Loucy (cell line): ENCODE measurements at regions not wholly inside any gene's neighbourhood (a gene's known extent, or its start where the extent isn't known, plus 50 kb on each side); places are given as distances from the start of the nearest gene placed in this dataset.

ENCODE experiments used
- H2AFZ ChIP-seq: fragments of 200-600 bp; sonication (generic); 2 replicates; pipeline ENCODE4 v1.6.0; 2016; ENCODE audit warnings: antibody characterized with exemption, mild to moderate bottlenecking, low read length, moderate library complexity
- H3F3A ChIP-seq: fragments of 200-600 bp; 2 replicates; pipeline ENCODE4 v1.6.0; 2016; ENCODE audit warnings: antibody characterized with exemption, low read depth, mild to moderate bottlenecking
- H3K27me3 ChIP-seq: fragments of 200-600 bp; sonication (generic); 2 replicates; pipeline ENCODE4 v1.6.1; 2014; ENCODE audit warnings: low read length, mild to moderate bottlenecking; ENCODE audit not compliant: insufficient read depth, poor library complexity, severe bottlenecking
- H3K36me3 ChIP-seq: fragments of 200-600 bp; sonication (generic); 2 replicates; pipeline ENCODE4 v1.6.1; 2016; ENCODE audit warnings: low read length; ENCODE audit not compliant: insufficient read depth
- H3K4me1 ChIP-seq: fragments of 200-600 bp; sonication (generic); 2 replicates; pipeline ENCODE4 v1.5.1; 2014; ENCODE audit warnings: low read length, mild to moderate bottlenecking; ENCODE audit not compliant: insufficient read depth, poor library complexity, severe bottlenecking
- H3K4me2 ChIP-seq: fragments of 200-600 bp; sonication (generic); 2 replicates; pipeline ENCODE4 v1.6.0; 2014; ENCODE audit warnings: antibody characterized with exemption, low read length, low read depth, mild to moderate bottlenecking; ENCODE audit not compliant: poor library complexity, severe bottlenecking
- H3K4me3 ChIP-seq: fragments of 200-600 bp; sonication (generic); 2 replicates; pipeline ENCODE4 v1.5.1; 2014; ENCODE audit warnings: low read length, mild to moderate bottlenecking, mixed read lengths; ENCODE audit not compliant: poor library complexity, severe bottlenecking
- H3K79me2 ChIP-seq: fragments of 200-600 bp; sonication (generic); 2 replicates; pipeline ENCODE4 v1.6.1; 2014; ENCODE audit warnings: low read length; ENCODE audit not compliant: insufficient read depth
- H3K9ac ChIP-seq: fragments of 200-600 bp; sonication (generic); 2 replicates; pipeline ENCODE4 v1.6.0; 2014; ENCODE audit warnings: mild to moderate bottlenecking, low read depth, low read length, moderate library complexity; ENCODE audit not compliant: poor library complexity, severe bottlenecking
- H3K9me2 ChIP-seq: fragments of 200-600 bp; sonication (generic); replicated peaks from 2 replicates; pipeline ENCODE4 v1.6.1; 2016; ENCODE audit warnings: low read depth, low read length, mixed read lengths
- H3K9me3 ChIP-seq: fragments of 200-600 bp; sonication (generic); 2 replicates; pipeline ENCODE4 v1.6.1; 2014; ENCODE audit warnings: mild to moderate bottlenecking, antibody characterized with exemption, low read length, low read depth; ENCODE audit not compliant: insufficient read depth
- H4K20me1 ChIP-seq: fragments of 200-600 bp; sonication (generic); 2 replicates; pipeline ENCODE4 v1.6.0; 2014; ENCODE audit warnings: antibody characterized with exemption, low read length, mild to moderate bottlenecking; ENCODE audit not compliant: insufficient read depth, poor library complexity, severe bottlenecking
- EZH2phosphoT487 ChIP-seq: fragments of 200-600 bp; IDR thresholded peaks from 2 replicates; pipeline ENCODE4 v1.6.1; 2018; ENCODE audit warnings: antibody characterized with exemption, mild to moderate bottlenecking, moderate library complexity, borderline replicate concordance
- TF ChIP-seq, protein P1 (sequence below): fragments of 200-600 bp; sonication (generic); conservative IDR thresholded peaks from 2 replicates; pipeline ENCODE4 v1.5.1; 2014; ENCODE audit warnings: mild to moderate bottlenecking, antibody characterized with exemption, low read length

DNA sequence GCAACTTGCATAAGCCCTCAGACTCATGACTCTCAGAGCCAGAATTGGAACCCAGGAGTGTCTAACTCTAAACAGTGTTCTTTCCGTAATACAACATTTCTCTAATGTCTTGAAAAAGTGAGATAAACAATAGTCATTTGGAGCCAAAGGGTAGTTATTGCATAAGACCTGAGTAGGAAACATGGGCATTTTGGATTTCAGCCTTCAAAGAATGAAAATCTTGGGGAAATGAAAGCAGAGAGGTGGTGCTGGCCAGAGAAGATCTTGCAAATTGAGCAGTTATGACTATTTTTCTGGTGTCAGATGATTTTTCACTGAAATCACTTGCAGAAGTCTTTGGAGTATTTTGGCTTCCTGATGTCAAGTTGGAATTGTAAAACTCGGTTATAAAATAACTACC lies 379.4 kb downstream of the DIPK2A start:
- Histone ChIP-seq H3K79me2 (no peaks in the 10 kb centered on the region), H3K9ac (no peak overlapping the region), H3K27me3 (no peaks in the 10 kb centered on the region), H3K4me3 (no peak overlapping the region), H3K36me3 (no peaks in the 10 kb centered on the region), H3K9me2 (no peaks in the 10 kb centered on the region), H3K4me2 (no peak overlapping the region), H4K20me1 (no peaks in the 10 kb centered on the region), H2AFZ (no peak overlapping the region), H3K9me3 (no peaks in the 10 kb centered on the region), H3K4me1 (no peaks in the 10 kb centered on the region), H3F3A (no peaks in the 10 kb centered on the region)
- TF ChIP-seq, protein P1, sequence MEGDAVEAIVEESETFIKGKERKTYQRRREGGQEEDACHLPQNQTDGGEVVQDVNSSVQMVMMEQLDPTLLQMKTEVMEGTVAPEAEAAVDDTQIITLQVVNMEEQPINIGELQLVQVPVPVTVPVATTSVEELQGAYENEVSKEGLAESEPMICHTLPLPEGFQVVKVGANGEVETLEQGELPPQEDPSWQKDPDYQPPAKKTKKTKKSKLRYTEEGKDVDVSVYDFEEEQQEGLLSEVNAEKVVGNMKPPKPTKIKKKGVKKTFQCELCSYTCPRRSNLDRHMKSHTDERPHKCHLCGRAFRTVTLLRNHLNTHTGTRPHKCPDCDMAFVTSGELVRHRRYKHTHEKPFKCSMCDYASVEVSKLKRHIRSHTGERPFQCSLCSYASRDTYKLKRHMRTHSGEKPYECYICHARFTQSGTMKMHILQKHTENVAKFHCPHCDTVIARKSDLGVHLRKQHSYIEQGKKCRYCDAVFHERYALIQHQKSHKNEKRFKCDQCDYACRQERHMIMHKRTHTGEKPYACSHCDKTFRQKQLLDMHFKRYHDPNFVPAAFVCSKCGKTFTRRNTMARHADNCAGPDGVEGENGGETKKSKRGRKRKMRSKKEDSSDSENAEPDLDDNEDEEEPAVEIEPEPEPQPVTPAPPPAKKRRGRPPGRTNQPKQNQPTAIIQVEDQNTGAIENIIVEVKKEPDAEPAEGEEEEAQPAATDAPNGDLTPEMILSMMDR = no peak
- no peak for TF ChIP-seq EZH2phosphoT487

- Histone ChIP-seq H3K9me2 (no peaks in the 10 kb centered on the region), H4K20me1 (no peaks in the 10 kb centered on the region), H3K9ac (no peak overlapping the region), H3K4me3 (no peak overlapping the region), H3K9me3 (no peaks in the 10 kb centered on the region), H3K4me1 (no peaks in the 10 kb centered on the region), H3K27me3 (no peaks in the 10 kb centered on the region), H3K36me3 (no peaks in the 10 kb centered on the region), H3K4me2 (no peak overlapping the region), H3F3A (no peaks in the 10 kb centered on the region), H3K79me2 (no peaks in the 10 kb centered on the region), H2AFZ (no peak overlapping the region)
- no peak for TF ChIP-seq EZH2phosphoT487
- TF ChIP-seq, protein P1 = no peak
Observed at GRCh38 chr3:144351773-144352365, 380.2 kb downstream of the DIPK2A start.

DNA sequence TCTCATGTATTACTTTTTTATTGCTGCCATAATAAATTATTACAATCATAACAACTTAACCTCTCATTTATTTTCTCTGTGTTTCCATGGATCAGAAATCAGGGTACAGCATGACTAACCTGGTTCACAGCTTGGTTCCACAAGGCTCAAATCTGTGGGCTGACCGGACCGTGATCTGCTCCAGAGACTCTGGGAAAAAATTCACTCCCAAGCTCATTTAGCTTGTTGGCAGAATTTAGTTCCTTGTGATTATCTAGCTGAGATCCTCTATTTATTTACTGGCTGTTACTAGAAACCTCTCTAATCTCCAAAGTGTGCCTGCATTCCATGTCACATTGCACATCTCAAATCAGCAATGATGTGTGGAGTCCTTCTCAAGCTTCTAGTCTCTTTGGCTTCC lies 386.6 kb downstream of the DIPK2A start:
- Histone ChIP-seq H3K79me2 (no peaks in the 10 kb centered on the region), H3K9me2 (no peaks in the 10 kb centered on the region), H3K4me3 (no peak overlapping the region), H3K27me3 (no peaks in the 10 kb centered on the region), H2AFZ (no peak overlapping the region), H3K36me3 (no peaks in the 10 kb centered on the region), H3F3A (no peaks in the 10 kb centered on the region), H3K9ac (no peak overlapping the region), H3K9me3 (no peaks in the 10 kb centered on the region), H3K4me2 (no peak overlapping the region), H3K4me1 (no peaks in the 10 kb centered on the region), H4K20me1 (no peaks in the 10 kb centered on the region)
- TF ChIP-seq, protein P1 = no peak
- no peak for TF ChIP-seq EZH2phosphoT487
